GM12878 (cell line): ENCODE measurements at regions not wholly inside any gene's neighbourhood (a gene's known extent, or its start where the extent isn't known, plus 50 kb on each side); places are given as distances from the start of the nearest gene placed in this dataset.

ENCODE experiments used
- ATAC-seq: fragments of 200-7000 bp; cut with Tn5 transposase; 3 replicates; pipeline ENCODE4 v1.9.1; 2020; ENCODE audit warnings: mild to moderate bottlenecking, moderate library complexity
- BruUV-seq: library from RNA; stranded (reverse); fragments of 400-500 nt; replicated peaks from 2 replicates; lab custom pipeline; 2021; lab: Mats Ljungman, UMichigan
- CTCF ChIA-PET: fragments of 300-600 bp; sonication (Branson Sonifier 250); formaldehyde crosslinking; extraction: SDS; loops from one replicate; lab custom pipeline; 2021; ENCODE audit warnings: inconsistent platforms; lab: Yijun Ruan, JAX
- POLR2A ChIA-PET: fragments of 350-600 bp; formaldehyde crosslinking; extraction: SDS; loops from one replicate; lab custom pipeline; 2021; ENCODE audit warnings: inconsistent platforms; lab: Charles Lee
- RAD21 ChIA-PET: fragments of 300-600 bp; sonication (Branson Sonifier 250); formaldehyde crosslinking; loops from one replicate; lab custom pipeline; 2023; ENCODE audit warnings: antibody characterized with exemption; ENCODE audit not compliant: unreplicated experiment; lab: Charles Lee
- SMC1A ChIA-PET: fragments of 300-600 bp; sonication (Branson Sonifier 250); formaldehyde crosslinking; loops from one replicate; lab custom pipeline; 2023; ENCODE audit not compliant: unreplicated experiment, uncharacterized antibody; lab: Charles Lee
- DNase-seq: peaks from one replicate; pipeline ENCODE4 v3.0.0-alpha.2; 2011; ENCODE audit warnings: low read depth, low spot score
- FAIRE-seq: peaks from 3 replicates; lab custom pipeline; 2011; peaks lifted over from hg19 to GRCh38; lab: Jason Lieb, UNC
- H2AFZ ChIP-seq: 2 replicates; pipeline ENCODE4 v1.6.0; 2011; ENCODE audit warnings: low read depth, low read length, control low read depth; ENCODE audit not compliant: control insufficient read depth
- H3K27ac ChIP-seq: 2 replicates; pipeline ENCODE4 v1.5.1; 2011; ENCODE audit warnings: control low read depth; ENCODE audit not compliant: control insufficient read depth, insufficient read depth
- H3K27me3 ChIP-seq, 2 experiments: replicated peaks in 1 of 2; 2 replicates each; pipeline versions ENCODE4 v1.6.0 to v1.6.1; 2011; ENCODE audit warnings: low read length in 1 of 2; ENCODE audit not compliant: control insufficient read depth in 2 of 2, insufficient read depth in 2 of 2
- H3K36me3 ChIP-seq, 2 experiments: 2 replicates each; pipeline ENCODE4 v1.5.1; 2011; ENCODE audit warnings: low read length in 1 of 2; ENCODE audit not compliant: control insufficient read depth in 2 of 2, insufficient read depth in 2 of 2
- H3K4me1 ChIP-seq: 2 replicates; pipeline ENCODE4 v1.6.1; 2011; ENCODE audit warnings: mild to moderate bottlenecking, low read length, moderate library complexity, mixed read lengths; ENCODE audit not compliant: control insufficient read depth, insufficient read depth
- H3K4me2 ChIP-seq: 2 replicates; pipeline ENCODE4 v1.6.0; 2011; ENCODE audit warnings: control low read depth; ENCODE audit not compliant: control insufficient read depth, insufficient read depth
- H3K4me3 ChIP-seq: fragments of 200-600 bp; sonication (generic); 2 replicates; pipeline ENCODE4 v1.5.1; 2016
- H3K79me2 ChIP-seq: 2 replicates; pipeline ENCODE4 v1.6.0; 2011; ENCODE audit warnings: low read length; ENCODE audit not compliant: control insufficient read depth, insufficient read depth
- H3K9ac ChIP-seq: 2 replicates; pipeline ENCODE4 v1.8.0; 2011; ENCODE audit warnings: low read length, control low read depth, mixed read lengths; ENCODE audit not compliant: control insufficient read depth, insufficient read depth
- H3K9me3 ChIP-seq: replicated peaks from 3 replicates; pipeline ENCODE4 v1.5.1; 2011; ENCODE audit warnings: mild to moderate bottlenecking, low read length; ENCODE audit not compliant: control insufficient read depth, insufficient read depth
- H4K20me1 ChIP-seq: 2 replicates; pipeline ENCODE4 v1.6.0; 2011; ENCODE audit not compliant: control insufficient read depth, insufficient read depth
- CBX3 ChIP-seq: fragments of 200-600 bp; sonication (generic); IDR thresholded peaks from 2 replicates; pipeline ENCODE4 v1.6.1; 2016; ENCODE audit warnings: low read depth, borderline replicate concordance
- EGR1 ChIP-seq, 2 experiments: IDR thresholded peaks; 1 replicate in 1 of 2; 2 replicates in 1 of 2; pipeline ENCODE4 v1.6.1; 2011 to 2012; ENCODE audit warnings: low read depth in 2 of 2, low read length in 2 of 2, borderline replicate concordance in 1 of 2, mild to moderate bottlenecking in 1 of 2, moderate library complexity in 1 of 2
- ETV6 ChIP-seq, 2 experiments: fragments of 450-650 bp in 1 of 2; IDR thresholded peaks in 1 of 2; conservative IDR thresholded peaks in 1 of 2; 2 replicates each; pipeline ENCODE4 v1.6.1; 2014; ENCODE audit warnings: antibody characterized with exemption in 1 of 2, borderline replicate concordance in 1 of 2, low read depth in 1 of 2, mild to moderate bottlenecking in 1 of 2, moderate library complexity in 1 of 2
- FOS ChIP-seq: IDR thresholded peaks from 3 replicates; pipeline ENCODE4 v1.6.1; 2011; ENCODE audit warnings: borderline replicate concordance; ENCODE audit not compliant: insufficient read length; ENCODE audit errors: extremely low read depth
- HDAC2 ChIP-seq: fragments of 200-600 bp; sonication (generic); IDR thresholded peaks from 2 replicates; pipeline ENCODE4 v1.6.1; 2017
- JUND ChIP-seq: IDR thresholded peaks from 2 replicates; pipeline ENCODE4 v1.6.1; 2012; ENCODE audit warnings: low read depth, mild to moderate bottlenecking, low read length, improper control_type of control experiment, moderate library complexity
- KAT2A ChIP-seq: conservative IDR thresholded peaks from 2 replicates; pipeline ENCODE4 v1.6.1; 2011; ENCODE audit warnings: low read depth, low read length; ENCODE audit not compliant: control insufficient read depth
- KLF5 ChIP-seq: fragments of 450-650 bp; IDR thresholded peaks from 2 replicates; pipeline ENCODE4 v1.6.1; 2014; ENCODE audit warnings: mild to moderate bottlenecking; ENCODE audit not compliant: partially characterized antibody
- NBN ChIP-seq: fragments of 450-650 bp; IDR thresholded peaks from 2 replicates; pipeline ENCODE4 v1.6.1; 2016
- NFYA ChIP-seq: IDR thresholded peaks from 2 replicates; pipeline ENCODE4 v1.6.1; 2011; ENCODE audit warnings: low read depth, mild to moderate bottlenecking, low read length, improper control_type of control experiment, borderline replicate concordance
- POLR2AphosphoS2 ChIP-seq: IDR thresholded peaks from 2 replicates; pipeline ENCODE4 v1.6.1; 2011; ENCODE audit warnings: low read depth, mild to moderate bottlenecking, low read length, improper control_type of control experiment, moderate library complexity
- SP1 ChIP-seq: IDR thresholded peaks from one replicate; pipeline ENCODE4 v1.6.1; 2011; ENCODE audit warnings: low read depth, low read length
- SUZ12 ChIP-seq: fragments of 200-600 bp; sonication (generic); IDR thresholded peaks from one replicate; pipeline ENCODE4 v1.6.1; 2018; ENCODE audit warnings: antibody characterized with exemption, mild to moderate bottlenecking; ENCODE audit not compliant: unreplicated experiment
- TCF7 ChIP-seq: IDR thresholded peaks from 2 replicates; pipeline ENCODE4 v1.6.1; 2014; ENCODE audit warnings: antibody characterized with exemption, borderline replicate concordance
- ZNF274 ChIP-seq: IDR thresholded peaks from one replicate; pipeline ENCODE4 v1.8.0; 2011; ENCODE audit not compliant: insufficient read length, insufficient read depth
- WGBS: methylation state at CpG from one replicate; pipeline ENCODE4 v1.1.6; 2016; ENCODE audit warnings: low lambda C conversion rate; ENCODE audit not compliant: insufficient replicate concordance, insufficient coverage; ENCODE audit errors: missing lambda C conversion rate; 5-methylcytosine and 5-hydroxymethylcytosine counted together
- in situ Hi-C: fragments of 300-500 bp; cut with MboI; formaldehyde crosslinking; loops from 9 replicates; pipeline ENCODE4 v1.14.3; 2018; ENCODE audit warnings: mixed read lengths
- intact Hi-C: fragments of 100-400 bp; cut with micrococcal nuclease; formaldehyde crosslinking; loops from one replicate; pipeline ENCODE4 v1.14.2; 2022; ENCODE audit not compliant: unreplicated experiment
- TF ChIP-seq, protein P1 (sequence below): fragments of 450-650 bp; formaldehyde crosslinking; IDR thresholded peaks from 2 replicates; pipeline ENCODE4 v1.4.0; 2020; ENCODE audit warnings: mild to moderate bottlenecking, moderate library complexity

DNA sequence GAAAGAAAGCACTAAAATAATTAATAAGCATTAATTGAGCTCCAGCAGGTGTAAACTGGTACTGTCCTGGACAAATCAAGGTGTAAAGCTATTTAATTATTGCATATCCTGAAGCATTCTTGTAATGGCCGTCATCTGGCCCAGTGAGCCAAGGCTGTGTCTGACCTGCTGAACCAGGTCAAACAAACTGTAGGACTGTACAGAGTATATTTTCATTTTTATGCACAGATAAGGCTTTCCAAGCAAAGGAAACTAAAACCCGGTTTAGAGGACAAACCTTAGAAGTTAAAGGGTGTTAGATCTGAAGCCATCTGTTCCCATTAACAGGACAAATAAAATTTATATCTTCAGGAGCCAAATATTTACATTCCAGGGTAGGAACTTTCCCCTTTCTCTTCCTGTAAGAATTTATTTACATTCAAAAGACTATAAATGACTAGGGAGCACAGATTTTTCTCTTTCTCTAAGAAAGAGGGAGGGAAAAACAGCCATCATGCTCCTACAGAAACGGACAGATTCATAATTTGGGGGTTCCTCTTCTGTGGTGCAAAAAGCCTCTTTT, 69.8 kb downstream of the ESM1 start (continued):
- TF ChIP-seq TCF7, result no peak
- no peak for TF ChIP-seq POLR2AphosphoS2
- TF ChIP-seq EGR1 (IDR thresholded peaks at IDR 0.05; ENCODE audit: borderline replicate concordance in 1 of 2, low read depth in 2 of 2, low read length in 2 of 2), result no peak

DNA sequence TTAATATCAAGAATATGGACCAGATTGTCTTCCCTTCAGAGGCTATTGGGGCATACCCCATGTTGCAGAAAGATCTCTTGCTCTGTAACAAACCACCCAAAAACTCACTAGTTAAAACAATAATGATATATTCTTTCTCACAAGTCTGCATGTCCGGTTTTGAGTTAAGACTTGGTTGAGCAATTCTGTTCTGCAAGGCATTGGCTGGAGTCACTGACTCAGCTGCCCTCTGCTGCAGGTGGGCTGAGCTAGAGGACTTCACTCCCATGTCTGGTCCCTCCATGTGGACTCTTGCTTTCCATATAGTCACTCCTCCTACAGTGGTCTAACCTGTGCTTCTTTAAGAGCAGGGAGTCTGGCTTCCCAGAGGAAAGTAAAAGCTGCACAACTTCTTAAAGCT, 73.4 kb downstream of the ESM1 start:
- Histone ChIP-seq H4K20me1 (no peaks in the 10 kb centered on the region), H3K9ac (no peak overlapping the region), H3K27me3 (peaks cover 3 to 9% of the 10 kb centered on the region in 2 experiments), H3K4me1 (no peaks in the 10 kb centered on the region), H3K4me3 (no peak overlapping the region), H2AFZ (no peak overlapping the region), H3K27ac (no peak overlapping the region), H3K9me3 (no peaks in the 10 kb centered on the region), H3K36me3 (no peaks in the 10 kb centered on the region), H3K4me2 (no peak overlapping the region), H3K79me2 (no peaks in the 10 kb centered on the region)
- ChIA-PET POLR2A (no interaction called here), SMC1A (no interaction called here), CTCF (interaction anchor here (1.0 to 1.5 kb wide), 2 partner anchors 33 to 234 kb away, joined by 3 read pairs; no protein-coding TSS in a partner anchor), RAD21 (no interaction called here)
- WGBS, result 0% methylated on average over 1 of the region's 1 CpG
- TF ChIP-seq HDAC2, result no peak
- TF ChIP-seq ZNF274, result no peak
- TF ChIP-seq SP1, result no peak
- no peak for TF ChIP-seq NBN
- TF ChIP-seq, protein P1, sequence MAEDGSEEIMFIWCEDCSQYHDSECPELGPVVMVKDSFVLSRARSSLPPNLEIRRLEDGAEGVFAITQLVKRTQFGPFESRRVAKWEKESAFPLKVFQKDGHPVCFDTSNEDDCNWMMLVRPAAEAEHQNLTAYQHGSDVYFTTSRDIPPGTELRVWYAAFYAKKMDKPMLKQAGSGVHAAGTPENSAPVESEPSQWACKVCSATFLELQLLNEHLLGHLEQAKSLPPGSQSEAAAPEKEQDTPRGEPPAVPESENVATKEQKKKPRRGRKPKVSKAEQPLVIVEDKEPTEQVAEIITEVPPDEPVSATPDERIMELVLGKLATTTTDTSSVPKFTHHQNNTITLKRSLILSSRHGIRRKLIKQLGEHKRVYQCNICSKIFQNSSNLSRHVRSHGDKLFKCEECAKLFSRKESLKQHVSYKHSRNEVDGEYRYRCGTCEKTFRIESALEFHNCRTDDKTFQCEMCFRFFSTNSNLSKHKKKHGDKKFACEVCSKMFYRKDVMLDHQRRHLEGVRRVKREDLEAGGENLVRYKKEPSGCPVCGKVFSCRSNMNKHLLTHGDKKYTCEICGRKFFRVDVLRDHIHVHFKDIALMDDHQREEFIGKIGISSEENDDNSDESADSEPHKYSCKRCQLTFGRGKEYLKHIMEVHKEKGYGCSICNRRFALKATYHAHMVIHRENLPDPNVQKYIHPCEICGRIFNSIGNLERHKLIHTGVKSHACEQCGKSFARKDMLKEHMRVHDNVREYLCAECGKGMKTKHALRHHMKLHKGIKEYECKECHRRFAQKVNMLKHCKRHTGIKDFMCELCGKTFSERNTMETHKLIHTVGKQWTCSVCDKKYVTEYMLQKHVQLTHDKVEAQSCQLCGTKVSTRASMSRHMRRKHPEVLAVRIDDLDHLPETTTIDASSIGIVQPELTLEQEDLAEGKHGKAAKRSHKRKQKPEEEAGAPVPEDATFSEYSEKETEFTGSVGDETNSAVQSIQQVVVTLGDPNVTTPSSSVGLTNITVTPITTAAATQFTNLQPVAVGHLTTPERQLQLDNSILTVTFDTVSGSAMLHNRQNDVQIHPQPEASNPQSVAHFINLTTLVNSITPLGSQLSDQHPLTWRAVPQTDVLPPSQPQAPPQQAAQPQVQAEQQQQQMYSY (CRISPR knock-in tag), result no peak
- TF ChIP-seq KLF5, result no peak
- TF ChIP-seq SUZ12, result no peak
- no peak for TF ChIP-seq FOS
- TF ChIP-seq JUND, result no peak
- TF ChIP-seq CBX3, result no peak
- no peak for TF ChIP-seq NFYA
- TF ChIP-seq ETV6 (conservative IDR thresholded peaks at IDR 0.05 in 1 of 2, IDR thresholded peaks at IDR 0.05 in 1 of 2; ENCODE audit: borderline replicate concordance in 1 of 2, low read depth in 1 of 2), result no peak
- no peak for TF ChIP-seq KAT2A
- DNase-seq (no peak), ATAC-seq (no peak), FAIRE-seq (no peak)
- intact Hi-C loops (no loop called here), in situ Hi-C loops (no loop called here)
- BruUV-seq, result no TSS peak
